BJ (cell line): ENCODE measurements at regions not wholly inside any gene's neighbourhood (a gene's known extent, or its start where the extent isn't known, plus 50 kb on each side); places are given as distances from the start of the nearest gene placed in this dataset.
"Not testable (repeated sequence)": the region's sequence is repeated elsewhere in the genome, so short reads cannot be mapped to it uniquely, and the experiment has no call there.

ENCODE experiments used
- CTCF ChIA-PET: fragments of 350-600 bp; formaldehyde crosslinking; extraction: SDS; loops from one replicate; lab custom pipeline; 2021; ENCODE audit warnings: antibody characterized with exemption, inconsistent platforms; lab: Yijun Ruan, JAX
- POLR2A ChIA-PET: fragments of 300-600 bp; sonication (Branson Sonifier 250); formaldehyde crosslinking; extraction: SDS; loops from one replicate; lab custom pipeline; 2021; ENCODE audit warnings: antibody characterized with exemption; lab: Charles Lee
- DNase-seq: peaks from one replicate; pipeline ENCODE4 v3.0.0-alpha.2; 2011; ENCODE audit warnings: low read depth
- H3K27me3 ChIP-seq: 2 replicates; pipeline ENCODE4 v1.6.0; 2011; ENCODE audit warnings: low read length; ENCODE audit not compliant: control insufficient read depth, insufficient read depth
- H3K36me3 ChIP-seq: 2 replicates; pipeline ENCODE4 v1.5.1; 2011; ENCODE audit warnings: low read length; ENCODE audit not compliant: control insufficient read depth, insufficient read depth
- H3K4me3 ChIP-seq: 2 replicates; pipeline ENCODE4 v1.5.1; 2011; ENCODE audit warnings: low read depth, mild to moderate bottlenecking, control low read depth, low read length
- CTCF ChIP-seq: IDR thresholded peaks from 2 replicates; pipeline ENCODE4 v1.5.1; 2011; ENCODE audit warnings: low read depth, mild to moderate bottlenecking, control low read depth, inconsistent platforms, low read length, moderate library complexity; ENCODE audit not compliant: insufficient read depth

GRCh38 chr6:34646714-34647113 lies 49.9 kb downstream of the ILRUN start:
- no peak for TF ChIP-seq CTCF
- POLR2A ChIA-PET = no interaction called here

GRCh38 chr6:34645627-34646026 lies 50.9 kb downstream of the ILRUN start:
- Histone ChIP-seq H3K27me3 (no peaks in the 10 kb centered on the region), H3K36me3 (peaks cover 2% of the 10 kb centered on the region), H3K4me3 (no peak overlapping the region)
- no peak for DNase-seq
- no peak for TF ChIP-seq CTCF
- CTCF ChIA-PET = no interaction called here
- POLR2A ChIA-PET = no interaction called here

More at GRCh38 chr6:34646714-34647113, 49.9 kb downstream of the ILRUN start:
- Histone ChIP-seq H3K36me3 (peaks cover 2% of the 10 kb centered on the region), H3K27me3 (no peaks in the 10 kb centered on the region), H3K4me3 (no peak overlapping the region)
- CTCF ChIA-PET = no interaction called here
- no peak for DNase-seq

GRCh38 chr6:34644716-34645115 lies 51.9 kb downstream of the ILRUN start:
- TF ChIP-seq CTCF = no peak
- ChIA-PET CTCF (no interaction called here), POLR2A (no interaction called here)
- Histone ChIP-seq H3K27me3 (no peaks in the 10 kb centered on the region), H3K36me3 (peaks cover 2% of the 10 kb centered on the region), H3K4me3 (no peak overlapping the region)
- no peak for DNase-seq

GRCh38 chr6:34642427-34642826 lies 54.1 kb downstream of the ILRUN start:
- no peak overlapping the region for H3K4me3 ChIP-seq
- no peak for DNase-seq
- no peak for TF ChIP-seq CTCF
- ChIA-PET POLR2A (no interaction called here), CTCF (no interaction called here)
- H3K36me3 ChIP-seq = peaks cover 2% of the 10 kb centered on the region
- H3K27me3 ChIP-seq = no peaks in the 10 kb centered on the region

- H3K36me3 ChIP-seq, DNase-seq, POLR2A ChIA-PET, H3K4me3 ChIP-seq, H3K27me3 ChIP-seq: not testable (repeated sequence)
- CTCF ChIA-PET = interaction anchor here (1.1 to 1.6 kb wide), 2 partner anchors 9 to 11 kb away, joined by 3 read pairs; no protein-coding TSS in a partner anchor
Observed at GRCh38 chr6:34640074-34640849, 56.3 kb downstream of the ILRUN start.
